Endothelial cell of umbilical vein (primary cell): ENCODE measurements at regions not wholly inside any gene's neighbourhood (a gene's known extent, or its start where the extent isn't known, plus 50 kb on each side); places are given as distances from the start of the nearest gene placed in this dataset.

ENCODE experiments used
- BruUV-seq: library from RNA; stranded (reverse); fragments of 400-500 nt; replicated peaks from 2 replicates; lab custom pipeline; 2021; lab: Mats Ljungman, UMichigan
- CTCF ChIA-PET: fragments of 300-600, 350-600 bp; sonication (Branson Sonifier 250); formaldehyde crosslinking; loops from one replicate; lab custom pipeline; 2021; ENCODE audit warnings: antibody characterized with exemption, inconsistent platforms; lab: Charles Lee
- POLR2A ChIA-PET: fragments of 300-600, 350-600 bp; sonication (Branson Sonifier 250); formaldehyde crosslinking; loops from one replicate; lab custom pipeline; 2021; ENCODE audit warnings: antibody characterized with exemption, inconsistent platforms; lab: Charles Lee
- DNase-seq: peaks from one replicate; pipeline ENCODE4 v3.0.0-alpha.2; 2011; ENCODE audit warnings: low read depth, low spot score
- FAIRE-seq: peaks from 2 replicates; lab custom pipeline; 2011; peaks lifted over from hg19 to GRCh38; lab: Jason Lieb, UNC
- H2AFZ ChIP-seq: 2 replicates; pipeline ENCODE4 v1.6.0; 2012; ENCODE audit warnings: low read depth, low read length, control low read depth, inconsistent platforms
- H3K27ac ChIP-seq: 2 replicates; pipeline ENCODE4 v1.5.1; 2011; ENCODE audit warnings: low read depth, mild to moderate bottlenecking, control low read depth, low read length, moderate library complexity; ENCODE audit not compliant: insufficient read depth
- H3K27me3 ChIP-seq, 2 experiments: 2 replicates each; pipeline versions ENCODE4 v1.6.0 to v1.6.1; 2011; ENCODE audit warnings: low read length in 2 of 2, mixed read lengths in 1 of 2; ENCODE audit not compliant: control insufficient read depth in 2 of 2, insufficient read depth in 2 of 2
- H3K36me3 ChIP-seq, 2 experiments: 2 replicates in 1 of 2; 3 replicates in 1 of 2; pipeline ENCODE4 v1.5.1; 2011; ENCODE audit warnings: low read length in 2 of 2, mild to moderate bottlenecking in 1 of 2, moderate library complexity in 1 of 2; ENCODE audit not compliant: control insufficient read depth in 2 of 2, insufficient read depth in 2 of 2; ENCODE audit errors: extremely low read depth in 1 of 2
- H3K4me1 ChIP-seq: 3 replicates; pipeline ENCODE4 v1.5.1; 2011; ENCODE audit warnings: mild to moderate bottlenecking, low read length; ENCODE audit not compliant: control insufficient read depth, insufficient read depth; ENCODE audit errors: extremely low read depth
- H3K4me2 ChIP-seq: 2 replicates; pipeline ENCODE4 v1.6.1; 2011; ENCODE audit warnings: low read length, control low read depth, mixed read lengths; ENCODE audit not compliant: insufficient read depth
- H3K4me3 ChIP-seq, 3 experiments: fragments of 200-600 bp in 1 of 3; sonication (generic), shearing (Covaris generic) in 1 of 3; replicated peaks in 1 of 3; 2 replicates each; pipeline ENCODE4 v1.5.1; 2011 to 2016; ENCODE audit warnings: control low read depth in 3 of 3, low read length in 3 of 3, mild to moderate bottlenecking in 2 of 3, inconsistent platforms in 1 of 3, low read depth in 1 of 3, moderate library complexity in 1 of 3; ENCODE audit not compliant: insufficient read depth in 1 of 3
- H3K79me2 ChIP-seq: 2 replicates; pipeline ENCODE4 v1.6.0; 2012; ENCODE audit warnings: low read length, inconsistent platforms; ENCODE audit not compliant: control insufficient read depth, insufficient read depth
- H3K9ac ChIP-seq: replicated peaks from 2 replicates; pipeline ENCODE3; 2011; ENCODE audit warnings: low read length, control low read depth; ENCODE audit not compliant: insufficient read depth; ENCODE audit errors: extremely low read depth
- H3K9me1 ChIP-seq: replicated peaks from 3 replicates; pipeline ENCODE4 v1.6.0; 2011; ENCODE audit warnings: mild to moderate bottlenecking, low read length; ENCODE audit not compliant: control insufficient read depth, insufficient read depth; ENCODE audit errors: extremely low read depth
- H3K9me3 ChIP-seq: replicated peaks from 2 replicates; pipeline ENCODE4 v1.5.1; 2012; ENCODE audit warnings: low read length, inconsistent platforms; ENCODE audit not compliant: control insufficient read depth, insufficient read depth
- H4K20me1 ChIP-seq: replicated peaks from 2 replicates; pipeline ENCODE3; 2011; ENCODE audit warnings: mild to moderate bottlenecking, low read length; ENCODE audit not compliant: control insufficient read depth, insufficient read depth; ENCODE audit errors: extremely low read depth
- CTCF ChIP-seq, 2 donors: IDR thresholded peaks; 1 replicate in 1 of 2; 2 replicates in 1 of 2; pipeline ENCODE4 v1.5.1; 2011; ENCODE audit warnings: low read length in 2 of 2, mild to moderate bottlenecking in 2 of 2, moderate library complexity in 2 of 2, control low read depth in 1 of 2, inconsistent platforms in 1 of 2, low read depth in 1 of 2; ENCODE audit not compliant: insufficient read depth in 1 of 2; ENCODE audit errors: extremely low read depth in 1 of 2
- EZH2 ChIP-seq: IDR thresholded peaks from 2 replicates; pipeline ENCODE4 v1.6.1; 2012; ENCODE audit warnings: borderline replicate concordance, low read depth, mild to moderate bottlenecking, moderate library complexity, low read length, inconsistent platforms; ENCODE audit not compliant: severe bottlenecking
- FOS ChIP-seq: IDR thresholded peaks from 2 replicates; pipeline ENCODE4 v1.6.1; 2011; ENCODE audit warnings: mild to moderate bottlenecking, low read length, moderate library complexity, borderline replicate concordance; ENCODE audit not compliant: insufficient read depth
- GATA2 ChIP-seq: IDR thresholded peaks from 2 replicates; pipeline ENCODE4 v1.7.0; 2011; ENCODE audit warnings: low read depth, mild to moderate bottlenecking, moderate library complexity, mixed read lengths, low read length; ENCODE audit not compliant: insufficient read length, insufficient read depth
- JUN ChIP-seq: IDR thresholded peaks from 2 replicates; pipeline ENCODE4 v1.6.1; 2011; ENCODE audit warnings: borderline replicate concordance, low read depth; ENCODE audit not compliant: insufficient read length, insufficient read depth
- MAX ChIP-seq: IDR thresholded peaks from 2 replicates; pipeline ENCODE4 v1.6.1; 2011; ENCODE audit not compliant: insufficient read depth, insufficient read length
- MYC ChIP-seq: IDR thresholded peaks from one replicate; pipeline ENCODE4 v1.6.1; 2011; ENCODE audit warnings: mild to moderate bottlenecking, low read depth, low read length
- POLR2A ChIP-seq: IDR thresholded peaks from 2 replicates; pipeline ENCODE4 v1.6.1; 2012; ENCODE audit warnings: low read depth, mild to moderate bottlenecking, control low read depth, low read length
- POLR2AphosphoS5 ChIP-seq: IDR thresholded peaks from 2 replicates; pipeline ENCODE4 v1.6.1; 2012; ENCODE audit warnings: low read depth, mild to moderate bottlenecking, control low read depth, low read length, moderate library complexity; ENCODE audit not compliant: insufficient read depth
- dilution Hi-C: fragments of 300-500 bp; cut with MboI; formaldehyde crosslinking; loops from one replicate; pipeline ENCODE4 v1.15.0; 2019; ENCODE audit warnings: low sequenced_read_pairs; ENCODE audit not compliant: extremely low pct_ligation_motif_present
- intact Hi-C: fragments of 100-400 bp; cut with micrococcal nuclease; formaldehyde crosslinking; loops from one replicate; pipeline ENCODE4 v1.10.0; 2022

DNA sequence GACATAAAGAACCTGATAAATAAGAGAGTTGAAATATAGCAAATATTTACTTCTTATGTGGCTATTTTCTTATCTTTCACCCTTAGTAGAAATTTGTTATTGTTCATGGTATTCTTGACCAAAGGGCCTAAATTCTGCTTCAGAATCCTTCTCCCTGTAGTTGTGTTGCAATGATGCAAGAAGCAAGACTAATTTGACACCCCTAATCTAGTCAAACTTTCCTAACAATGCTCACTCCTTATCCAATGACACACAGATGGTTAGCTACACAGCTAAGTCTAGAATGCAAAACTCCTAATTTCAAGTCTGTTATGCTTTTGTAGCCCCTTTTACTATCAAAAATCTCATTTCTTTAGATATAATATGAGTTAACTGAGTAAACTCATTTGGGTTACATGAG lies 56.1 kb downstream of the TWIST1 start:
- H3K9me1 ChIP-seq: no peaks in the 10 kb centered on the region
- H3K9me3 ChIP-seq: no peaks in the 10 kb centered on the region
- H4K20me1 ChIP-seq: no peaks in the 10 kb centered on the region
- CTCF ChIA-PET: no interaction called here
- TF ChIP-seq EZH2 (no peak), FOS (no peak), POLR2AphosphoS5 (no peak), MYC (no peak), CTCF (IDR thresholded peaks at IDR 0.05; ENCODE audit: extremely low read depth in 1 of 2, insufficient read depth in 1 of 2, low read depth in 1 of 2, low read length in 2 of 2) (no peak), GATA2 (no peak), JUN (no peak), MAX (no peak), POLR2A (no peak)
- H3K4me3 ChIP-seq: no peak overlapping the region
- intact Hi-C loops: no loop called here
- no TSS peak for BruUV-seq
- no peak overlapping the region for H3K4me2 ChIP-seq
- POLR2A ChIA-PET: no interaction called here
- DNase-seq: no peak
- H3K36me3 ChIP-seq: no peaks in the 10 kb centered on the region
- dilution Hi-C loops: no loop called here
- no peaks in the 10 kb centered on the region for H3K27me3 ChIP-seq
- H2AFZ ChIP-seq: no peak overlapping the region
- H3K9ac ChIP-seq: no peak overlapping the region
- H3K4me1 ChIP-seq: no peaks in the 10 kb centered on the region
- no peak overlapping the region for H3K27ac ChIP-seq
- FAIRE-seq: no peak
- H3K79me2 ChIP-seq: no peaks in the 10 kb centered on the region
